ENCODE measurements at regions not wholly inside any gene's neighbourhood (a gene's known extent, or its start where the extent isn't known, plus 50 kb on each side); places are given as distances from the start of the nearest gene placed in this dataset.

DNA sequence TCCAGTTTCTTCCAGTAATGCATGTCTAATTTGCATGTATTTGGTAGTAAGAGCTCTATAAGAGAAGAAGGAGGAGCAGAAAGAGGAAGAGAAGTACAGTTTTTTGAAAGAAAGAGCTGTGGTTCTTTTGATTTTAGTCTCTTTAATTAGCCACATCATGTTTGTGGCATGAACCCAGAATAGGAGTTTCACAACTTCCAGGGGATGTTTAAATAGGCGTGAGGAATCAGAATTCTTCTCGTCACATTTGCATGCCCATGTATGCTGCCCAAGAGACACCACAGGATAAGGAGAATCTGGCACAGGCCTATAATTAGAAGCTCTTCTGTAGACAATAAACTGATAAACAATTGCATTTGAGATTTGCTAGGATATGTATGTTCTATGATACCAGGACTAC lies 78.7 kb downstream of the GAS1 start:
- H3K4me1 ChIP-seq (ENCODE audit: control insufficient read depth in 1 of 2, insufficient read depth in 2 of 2, low read depth in 1 of 2, low read length in 1 of 2): peaks cover 0 to 6% of the 10 kb centered on the region in 2 experiments; a peak in 2 of 4 replicates
- no peaks in the 10 kb centered on the region for H3K36me3 ChIP-seq (replicated peaks in 1 of 2; ENCODE audit: control insufficient read depth in 1 of 2, insufficient read depth in 2 of 2, low read length in 1 of 2)
- no peaks in the 10 kb centered on the region for H3K27me3 ChIP-seq (ENCODE audit: insufficient read depth)
- H3K9me2 ChIP-seq: no peaks in the 10 kb centered on the region
- TF ChIP-seq TCF12 (IDR thresholded peaks at IDR 0.05): no peak
- no peak for TF ChIP-seq RCOR1 (IDR thresholded peaks at IDR 0.05; ENCODE audit: low read length)
- no peak for TF ChIP-seq CHD2 (IDR thresholded peaks at IDR 0.05; ENCODE audit: low read length, partially characterized antibody)
- TF ChIP-seq, protein P1, sequence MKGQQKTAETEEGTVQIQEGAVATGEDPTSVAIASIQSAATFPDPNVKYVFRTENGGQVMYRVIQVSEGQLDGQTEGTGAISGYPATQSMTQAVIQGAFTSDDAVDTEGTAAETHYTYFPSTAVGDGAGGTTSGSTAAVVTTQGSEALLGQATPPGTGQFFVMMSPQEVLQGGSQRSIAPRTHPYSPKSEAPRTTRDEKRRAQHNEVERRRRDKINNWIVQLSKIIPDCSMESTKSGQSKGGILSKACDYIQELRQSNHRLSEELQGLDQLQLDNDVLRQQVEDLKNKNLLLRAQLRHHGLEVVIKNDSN (IDR thresholded peaks at IDR 0.05; ENCODE audit: borderline replicate concordance, low read depth): no peak
- no peak for TF ChIP-seq MEF2A (IDR thresholded peaks at IDR 0.05; ENCODE audit: borderline replicate concordance, low read depth)
- TF ChIP-seq GATA2 (CRISPR knock-in tag; IDR thresholded peaks at IDR 0.05): no peak
- TF ChIP-seq EP300 (IDR thresholded peaks at IDR 0.05; ENCODE audit: borderline replicate concordance in 1 of 2, low read depth in 1 of 2, low read length in 1 of 2): no peak
- no peak for TF ChIP-seq RAD21 (IDR thresholded peaks at IDR 0.05; ENCODE audit: low read length)
- no peak for TF ChIP-seq TAF1 (IDR thresholded peaks at IDR 0.05; ENCODE audit: borderline replicate concordance, low read depth, low read length)
- TF ChIP-seq MXI1 (IDR thresholded peaks at IDR 0.05; ENCODE audit: low read depth, low read length): no peak
- TF ChIP-seq SIN3A (IDR thresholded peaks at IDR 0.05; ENCODE audit: borderline replicate concordance, low read depth, low read length): no peak
- TF ChIP-seq RXRA (IDR thresholded peaks at IDR 0.05; ENCODE audit: borderline replicate concordance, low read depth): no peak
- TF ChIP-seq, protein P2, sequence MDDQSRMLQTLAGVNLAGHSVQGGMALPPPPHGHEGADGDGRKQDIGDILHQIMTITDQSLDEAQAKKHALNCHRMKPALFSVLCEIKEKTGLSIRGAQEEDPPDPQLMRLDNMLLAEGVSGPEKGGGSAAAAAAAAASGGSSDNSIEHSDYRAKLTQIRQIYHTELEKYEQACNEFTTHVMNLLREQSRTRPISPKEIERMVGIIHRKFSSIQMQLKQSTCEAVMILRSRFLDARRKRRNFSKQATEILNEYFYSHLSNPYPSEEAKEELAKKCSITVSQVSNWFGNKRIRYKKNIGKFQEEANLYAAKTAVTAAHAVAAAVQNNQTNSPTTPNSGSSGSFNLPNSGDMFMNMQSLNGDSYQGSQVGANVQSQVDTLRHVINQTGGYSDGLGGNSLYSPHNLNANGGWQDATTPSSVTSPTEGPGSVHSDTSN (IDR thresholded peaks at IDR 0.05): no peak
- TF ChIP-seq FOXJ3 (CRISPR knock-in tag; IDR thresholded peaks at IDR 0.05): no peak
- TF ChIP-seq, protein P3, sequence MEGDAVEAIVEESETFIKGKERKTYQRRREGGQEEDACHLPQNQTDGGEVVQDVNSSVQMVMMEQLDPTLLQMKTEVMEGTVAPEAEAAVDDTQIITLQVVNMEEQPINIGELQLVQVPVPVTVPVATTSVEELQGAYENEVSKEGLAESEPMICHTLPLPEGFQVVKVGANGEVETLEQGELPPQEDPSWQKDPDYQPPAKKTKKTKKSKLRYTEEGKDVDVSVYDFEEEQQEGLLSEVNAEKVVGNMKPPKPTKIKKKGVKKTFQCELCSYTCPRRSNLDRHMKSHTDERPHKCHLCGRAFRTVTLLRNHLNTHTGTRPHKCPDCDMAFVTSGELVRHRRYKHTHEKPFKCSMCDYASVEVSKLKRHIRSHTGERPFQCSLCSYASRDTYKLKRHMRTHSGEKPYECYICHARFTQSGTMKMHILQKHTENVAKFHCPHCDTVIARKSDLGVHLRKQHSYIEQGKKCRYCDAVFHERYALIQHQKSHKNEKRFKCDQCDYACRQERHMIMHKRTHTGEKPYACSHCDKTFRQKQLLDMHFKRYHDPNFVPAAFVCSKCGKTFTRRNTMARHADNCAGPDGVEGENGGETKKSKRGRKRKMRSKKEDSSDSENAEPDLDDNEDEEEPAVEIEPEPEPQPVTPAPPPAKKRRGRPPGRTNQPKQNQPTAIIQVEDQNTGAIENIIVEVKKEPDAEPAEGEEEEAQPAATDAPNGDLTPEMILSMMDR (IDR thresholded peaks at IDR 0.05): no peak
- TF ChIP-seq NRF1 (IDR thresholded peaks at IDR 0.05; ENCODE audit: low read depth, low read length): no peak
- no peak for TF ChIP-seq YY1 (IDR thresholded peaks at IDR 0.05; ENCODE audit: low read depth)
- no peak for TF ChIP-seq NFIC (IDR thresholded peaks at IDR 0.05; ENCODE audit: borderline replicate concordance)
- TF ChIP-seq ELF1 (IDR thresholded peaks at IDR 0.05): no peak
- TF ChIP-seq EZH2phosphoT487 (IDR thresholded peaks at IDR 0.05; ENCODE audit: borderline replicate concordance, low read depth): no peak
- no peak overlapping the region for H3K9ac ChIP-seq
- no peaks in the 10 kb centered on the region for H3F3A ChIP-seq (replicated peaks; ENCODE audit: insufficient read depth)
- ChIA-PET CTCF (interaction anchor here (1.0 kb wide), 1 partner anchor 381 kb away, joined by 3 read pairs; no protein-coding TSS in a partner anchor), POLR2A (no interaction called here)
- no peak overlapping the region for H3K4me2 ChIP-seq
- no peaks in the 10 kb centered on the region for H4K20me1 ChIP-seq (ENCODE audit: insufficient read depth)
- no peak for DNase-seq
- H2AFZ ChIP-seq (ENCODE audit: low read depth): no peak overlapping the region
- H3K27ac ChIP-seq (ENCODE audit: low read depth in 2 of 2, low read length in 1 of 2): no peak overlapping the region
- 76% methylated on average over 2 of the region's 2 CpGs for WGBS (ENCODE audit: low lambda C conversion rate)
- H3K79me2 ChIP-seq (ENCODE audit: insufficient read depth): no peaks in the 10 kb centered on the region
- H3K4me3 ChIP-seq (ENCODE audit: low read depth in 2 of 2, low read length in 1 of 2): no peak overlapping the region
- H3K9me3 ChIP-seq: no peaks in the 10 kb centered on the region

All from SK-N-SH (cell line).